OCI-LY3 (cell line): ENCODE measurements at regions not wholly inside any gene's neighbourhood (a gene's known extent, or its start where the extent isn't known, plus 50 kb on each side); places are given as distances from the start of the nearest gene placed in this dataset.
"Not testable (repeated sequence)": the region's sequence is repeated elsewhere in the genome, so short reads cannot be mapped to it uniquely, and the experiment has no call there.

Source experiments
- H2AFZ ChIP-seq: fragments of 200-600, 300-600 bp; shearing (Covaris generic); 2 replicates; pipeline ENCODE4 v1.6.0; 2014; ENCODE audit warnings: antibody characterized with exemption, low read depth, low read length
- H3K27ac ChIP-seq: fragments of 200-600, 300-600 bp; sonication (generic); 2 replicates; pipeline ENCODE4 v1.5.1; 2014; ENCODE audit warnings: mild to moderate bottlenecking, low read length, moderate library complexity, mixed read lengths
- H3K27me3 ChIP-seq: fragments of 200-600, 300-600 bp; sonication (generic); 2 replicates; pipeline ENCODE4 v1.6.1; 2014; ENCODE audit warnings: low read depth, low read length, mixed read lengths
- H3K36me3 ChIP-seq: fragments of 200-600, 300-600 bp; sonication (generic); replicated peaks from 2 replicates; pipeline ENCODE3; 2014; ENCODE audit warnings: low read depth, low read length, mixed read lengths
- H3K4me1 ChIP-seq: fragments of 300-600, 200-600 bp; sonication (generic); 2 replicates; pipeline ENCODE4 v1.6.1; 2014; ENCODE audit warnings: low read length, mixed read lengths
- H3K4me2 ChIP-seq: fragments of 200-600, 300-600 bp; sonication (generic); 2 replicates; pipeline ENCODE4 v1.6.1; 2014; ENCODE audit warnings: low read length, mixed read lengths
- H3K4me3 ChIP-seq: fragments of 300-600, 200-600 bp; sonication (generic); 2 replicates; pipeline ENCODE4 v1.5.1; 2014; ENCODE audit warnings: antibody characterized with exemption, mild to moderate bottlenecking, low read length, moderate library complexity
- H3K79me2 ChIP-seq: fragments of 300-600, 200-600 bp; shearing (Covaris generic); 2 replicates; pipeline ENCODE4 v1.6.1; 2014; ENCODE audit warnings: mild to moderate bottlenecking, low read length, mixed read lengths
- H3K9ac ChIP-seq: fragments of 300-600, 200-600 bp; shearing (Covaris generic); 2 replicates; pipeline ENCODE4 v1.6.0; 2014; ENCODE audit warnings: mild to moderate bottlenecking, low read length, moderate library complexity
- H3K9me3 ChIP-seq: fragments of 200-600, 300-600 bp; shearing (Covaris generic); 2 replicates; pipeline ENCODE4 v1.6.1; 2014; ENCODE audit warnings: low read length, mixed read lengths; ENCODE audit not compliant: insufficient read depth
- H4K20me1 ChIP-seq: fragments of 200-600, 300-600 bp; sonication (generic); 2 replicates; pipeline ENCODE4 v1.6.1; 2016; ENCODE audit warnings: low read length, mixed read lengths; ENCODE audit not compliant: insufficient read depth
- EZH2phosphoT487 ChIP-seq: fragments of 200-600 bp; shearing (Covaris generic); IDR thresholded peaks from 2 replicates; pipeline ENCODE4 v1.6.1; 2018; ENCODE audit warnings: antibody characterized with exemption, mixed run types, low read depth
- TF ChIP-seq, protein P1 (sequence below): fragments of 200-600, 300-600 bp; sonication (generic); IDR thresholded peaks from 2 replicates; pipeline ENCODE4 v1.5.1; 2014; ENCODE audit warnings: antibody characterized with exemption, low read length, low read depth

DNA sequence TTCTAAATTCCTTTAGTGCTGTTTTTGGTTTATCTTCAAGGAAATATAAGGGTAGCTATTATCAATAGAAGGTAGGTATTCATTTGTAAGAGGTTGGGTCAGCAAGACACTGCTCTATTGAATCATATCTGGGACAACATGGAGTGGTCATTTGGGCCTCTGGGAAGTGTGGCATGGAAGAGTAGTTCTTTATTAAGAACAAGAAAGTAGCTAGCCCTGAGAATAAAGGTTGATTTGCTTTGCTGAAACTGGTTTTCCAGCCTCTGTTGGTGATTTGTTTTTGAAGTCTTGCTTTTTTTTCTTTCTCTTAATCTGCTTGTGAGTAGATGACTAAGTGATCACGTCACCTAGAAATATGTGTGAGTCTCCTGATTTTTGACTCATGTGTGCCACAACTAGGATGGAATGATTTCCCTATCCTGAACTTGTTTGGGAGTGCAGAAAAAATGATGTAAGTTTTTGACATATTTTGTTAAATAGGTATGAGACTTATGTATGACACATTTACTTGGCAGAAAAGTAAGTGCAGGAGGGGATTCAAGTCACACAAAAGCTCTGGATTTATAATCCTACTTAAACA is 381.8 kb downstream of the CENPW start:
- no peak overlapping the region for H3K9ac ChIP-seq
- no peaks in the 10 kb centered on the region for H3K4me1 ChIP-seq
- no peak overlapping the region for H3K27ac ChIP-seq
- H3K4me2 ChIP-seq, result no peak overlapping the region
- no peaks in the 10 kb centered on the region for H4K20me1 ChIP-seq
- H3K36me3 ChIP-seq, result no peaks in the 10 kb centered on the region
- no peaks in the 10 kb centered on the region for H3K27me3 ChIP-seq
- no peak overlapping the region for H2AFZ ChIP-seq
- H3K79me2 ChIP-seq, result no peaks in the 10 kb centered on the region
- TF ChIP-seq EZH2phosphoT487, result no peak
- TF ChIP-seq, protein P1, sequence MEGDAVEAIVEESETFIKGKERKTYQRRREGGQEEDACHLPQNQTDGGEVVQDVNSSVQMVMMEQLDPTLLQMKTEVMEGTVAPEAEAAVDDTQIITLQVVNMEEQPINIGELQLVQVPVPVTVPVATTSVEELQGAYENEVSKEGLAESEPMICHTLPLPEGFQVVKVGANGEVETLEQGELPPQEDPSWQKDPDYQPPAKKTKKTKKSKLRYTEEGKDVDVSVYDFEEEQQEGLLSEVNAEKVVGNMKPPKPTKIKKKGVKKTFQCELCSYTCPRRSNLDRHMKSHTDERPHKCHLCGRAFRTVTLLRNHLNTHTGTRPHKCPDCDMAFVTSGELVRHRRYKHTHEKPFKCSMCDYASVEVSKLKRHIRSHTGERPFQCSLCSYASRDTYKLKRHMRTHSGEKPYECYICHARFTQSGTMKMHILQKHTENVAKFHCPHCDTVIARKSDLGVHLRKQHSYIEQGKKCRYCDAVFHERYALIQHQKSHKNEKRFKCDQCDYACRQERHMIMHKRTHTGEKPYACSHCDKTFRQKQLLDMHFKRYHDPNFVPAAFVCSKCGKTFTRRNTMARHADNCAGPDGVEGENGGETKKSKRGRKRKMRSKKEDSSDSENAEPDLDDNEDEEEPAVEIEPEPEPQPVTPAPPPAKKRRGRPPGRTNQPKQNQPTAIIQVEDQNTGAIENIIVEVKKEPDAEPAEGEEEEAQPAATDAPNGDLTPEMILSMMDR, result no peak
- no peaks in the 10 kb centered on the region for H3K9me3 ChIP-seq
- no peak overlapping the region for H3K4me3 ChIP-seq

DNA sequence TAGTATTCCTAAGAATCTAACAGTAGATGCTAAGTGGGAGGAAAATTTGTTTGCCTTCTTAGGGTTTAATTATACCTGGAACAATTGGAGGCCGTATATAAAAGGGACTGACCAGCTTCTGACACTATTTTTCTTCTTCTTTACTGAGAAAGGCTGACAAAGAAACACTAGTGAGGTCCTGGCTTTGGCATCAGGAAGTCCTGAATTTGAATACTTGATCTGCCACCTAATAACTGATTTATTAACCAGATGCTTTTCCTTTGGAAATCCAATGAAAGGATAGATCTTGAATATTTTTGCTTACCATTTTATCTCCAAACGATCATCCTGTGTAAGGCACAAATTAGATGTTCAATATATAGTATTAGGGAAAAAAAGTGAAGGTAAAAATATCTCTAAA is 382.5 kb downstream of the CENPW start:
- Histone ChIP-seq H2AFZ (no peak overlapping the region), H3K4me1 (no peaks in the 10 kb centered on the region), H3K9me3 (no peaks in the 10 kb centered on the region), H3K27me3 (no peaks in the 10 kb centered on the region), H3K36me3 (no peaks in the 10 kb centered on the region), H3K27ac (no peak overlapping the region), H3K4me3 (no peak overlapping the region), H3K9ac (no peak overlapping the region), H4K20me1 (no peaks in the 10 kb centered on the region), H3K79me2 (no peaks in the 10 kb centered on the region), H3K4me2 (no peak overlapping the region)
- TF ChIP-seq EZH2phosphoT487, result no peak
- TF ChIP-seq, protein P1, result no peak

DNA sequence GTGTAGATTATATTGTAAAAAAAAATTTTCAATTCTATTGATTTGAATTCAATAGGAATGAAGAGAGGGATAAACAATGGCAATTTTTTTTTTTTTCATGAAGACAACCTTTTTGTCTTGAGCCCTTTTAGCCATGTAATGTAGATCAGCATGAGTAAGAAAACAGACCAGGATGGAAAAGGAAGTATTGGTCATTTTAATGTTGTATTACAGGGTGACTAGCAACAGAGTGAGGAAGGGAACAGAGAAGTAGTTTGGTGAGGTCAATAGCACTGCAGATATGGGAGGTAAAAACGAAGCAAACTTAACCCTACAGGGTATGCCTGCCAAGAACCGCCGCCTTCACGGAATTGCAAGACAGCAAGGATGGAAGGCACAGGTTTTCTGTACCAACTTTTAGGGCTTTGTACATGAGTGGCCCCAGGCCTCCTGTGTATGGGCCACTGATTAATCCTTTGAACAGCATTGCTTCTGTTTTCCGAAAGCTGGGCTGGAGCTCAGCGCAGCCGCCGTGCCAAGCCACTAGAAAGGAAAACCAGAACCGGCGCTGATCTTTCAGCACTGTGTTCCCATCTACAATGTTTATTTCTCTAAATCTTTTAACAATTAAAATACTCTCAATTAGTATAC is 383.7 kb downstream of the CENPW start:
- H3K27me3 ChIP-seq, result no peaks in the 10 kb centered on the region

GRCh38 chr6:126724821-126725220 is 384.9 kb downstream of the CENPW start:
- no peaks in the 10 kb centered on the region for H3K4me1 ChIP-seq
- no peaks in the 10 kb centered on the region for H3K27me3 ChIP-seq
- no peaks in the 10 kb centered on the region for H4K20me1 ChIP-seq
- no peaks in the 10 kb centered on the region for H3K9me3 ChIP-seq
- TF ChIP-seq, protein P1, result no peak
- TF ChIP-seq EZH2phosphoT487, result no peak
- no peaks in the 10 kb centered on the region for H3K36me3 ChIP-seq
- no peak overlapping the region for H3K27ac ChIP-seq
- H3K4me2 ChIP-seq, result no peak overlapping the region
- no peak overlapping the region for H2AFZ ChIP-seq
- no peaks in the 10 kb centered on the region for H3K79me2 ChIP-seq
- no peak overlapping the region for H3K9ac ChIP-seq
- H3K4me3 ChIP-seq, result no peak overlapping the region

More for the DNA sequence above, 383.7 kb downstream of the CENPW start:
- no peak overlapping the region for H3K4me2 ChIP-seq
- no peak for TF ChIP-seq EZH2phosphoT487
- TF ChIP-seq, protein P1, result no peak
- H3K36me3 ChIP-seq, result no peaks in the 10 kb centered on the region
- H3K4me1 ChIP-seq, result no peaks in the 10 kb centered on the region
- H3K9me3 ChIP-seq, result no peaks in the 10 kb centered on the region
- H3K9ac ChIP-seq, result no peak overlapping the region
- H3K4me3 ChIP-seq, result no peak overlapping the region
- H4K20me1 ChIP-seq, result no peaks in the 10 kb centered on the region
- no peaks in the 10 kb centered on the region for H3K79me2 ChIP-seq
- H3K27ac ChIP-seq, result no peak overlapping the region
- no peak overlapping the region for H2AFZ ChIP-seq

DNA sequence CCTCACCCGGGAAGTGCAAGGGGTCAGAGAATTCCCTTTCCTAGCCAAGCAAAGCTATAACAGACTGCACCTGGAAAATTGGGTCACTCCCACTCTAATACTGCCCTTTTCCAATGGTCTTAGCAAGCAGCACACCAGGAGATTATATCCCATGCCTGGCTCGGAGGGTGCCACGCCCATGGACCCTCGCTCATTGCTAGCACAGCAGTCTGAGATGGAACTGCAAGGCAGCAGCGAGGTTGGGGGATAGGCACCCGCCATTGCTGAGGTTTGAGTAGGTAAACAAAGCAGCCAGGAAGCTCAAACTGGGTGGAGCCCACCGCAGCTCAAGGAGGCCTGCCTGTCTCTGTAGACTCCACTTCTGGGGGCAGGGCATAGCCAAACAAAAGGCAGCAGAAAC is 386.5 kb downstream of the CENPW start:
- H3K27ac ChIP-seq, H3K4me2 ChIP-seq, H4K20me1 ChIP-seq, H3K36me3 ChIP-seq, H3K79me2 ChIP-seq, H3K4me1 ChIP-seq, H3K4me3 ChIP-seq, H3K9me3 ChIP-seq, H3K27me3 ChIP-seq, H3K9ac ChIP-seq, H2AFZ ChIP-seq: not testable (repeated sequence)
